ENCODE measurements at regions not wholly inside any gene's neighbourhood (a gene's known extent, or its start where the extent isn't known, plus 50 kb on each side); places are given as distances from the start of the nearest gene placed in this dataset.

DNA sequence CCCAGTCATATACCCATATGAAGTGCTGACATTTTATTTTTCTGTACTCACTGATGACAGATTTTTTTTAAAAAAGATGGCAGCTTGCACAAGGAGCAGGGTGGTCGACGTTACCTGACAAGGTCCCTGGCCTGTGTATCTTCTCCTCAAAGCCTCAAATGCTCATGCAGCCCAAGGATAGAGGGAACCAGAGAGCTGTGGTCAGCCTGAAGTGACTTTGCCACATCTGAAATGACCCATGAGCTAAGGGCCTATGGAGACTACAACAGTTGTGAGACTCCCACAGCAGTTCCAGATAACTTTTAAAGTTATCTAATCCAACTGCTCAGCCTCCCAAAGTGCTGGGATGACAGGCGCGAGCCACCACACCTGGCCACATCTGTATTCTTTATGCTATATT is 131.1 kb downstream of the GLUL start:
- Histone ChIP-seq H3K27ac (replicated peaks) (peak overlapping the region; percentile 83), H3K4me3 (replicated peaks; ENCODE audit: insufficient read depth, low read length) (no peak overlapping the region), H3K27me3 (ENCODE audit: insufficient read depth, poor library complexity, severe bottlenecking) (no peaks in the 10 kb centered on the region)
- no peak for DNase-seq (ENCODE audit: low read depth in 1 of 2, low spot score in 1 of 2)
- TF ChIP-seq SPI1 (IDR thresholded peaks at IDR 0.05; ENCODE audit: borderline replicate concordance, low read depth) (no peak), GABPA (IDR thresholded peaks at IDR 0.05; ENCODE audit: low read depth) (no peak), POLR2AphosphoS5 (IDR thresholded peaks at IDR 0.05; ENCODE audit: low read depth) (no peak)
- TF ChIP-seq, protein P1, sequence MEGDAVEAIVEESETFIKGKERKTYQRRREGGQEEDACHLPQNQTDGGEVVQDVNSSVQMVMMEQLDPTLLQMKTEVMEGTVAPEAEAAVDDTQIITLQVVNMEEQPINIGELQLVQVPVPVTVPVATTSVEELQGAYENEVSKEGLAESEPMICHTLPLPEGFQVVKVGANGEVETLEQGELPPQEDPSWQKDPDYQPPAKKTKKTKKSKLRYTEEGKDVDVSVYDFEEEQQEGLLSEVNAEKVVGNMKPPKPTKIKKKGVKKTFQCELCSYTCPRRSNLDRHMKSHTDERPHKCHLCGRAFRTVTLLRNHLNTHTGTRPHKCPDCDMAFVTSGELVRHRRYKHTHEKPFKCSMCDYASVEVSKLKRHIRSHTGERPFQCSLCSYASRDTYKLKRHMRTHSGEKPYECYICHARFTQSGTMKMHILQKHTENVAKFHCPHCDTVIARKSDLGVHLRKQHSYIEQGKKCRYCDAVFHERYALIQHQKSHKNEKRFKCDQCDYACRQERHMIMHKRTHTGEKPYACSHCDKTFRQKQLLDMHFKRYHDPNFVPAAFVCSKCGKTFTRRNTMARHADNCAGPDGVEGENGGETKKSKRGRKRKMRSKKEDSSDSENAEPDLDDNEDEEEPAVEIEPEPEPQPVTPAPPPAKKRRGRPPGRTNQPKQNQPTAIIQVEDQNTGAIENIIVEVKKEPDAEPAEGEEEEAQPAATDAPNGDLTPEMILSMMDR (IDR thresholded peaks at IDR 0.05; ENCODE audit: insufficient read depth, low read length) = no peak
- TF ChIP-seq, protein P2, sequence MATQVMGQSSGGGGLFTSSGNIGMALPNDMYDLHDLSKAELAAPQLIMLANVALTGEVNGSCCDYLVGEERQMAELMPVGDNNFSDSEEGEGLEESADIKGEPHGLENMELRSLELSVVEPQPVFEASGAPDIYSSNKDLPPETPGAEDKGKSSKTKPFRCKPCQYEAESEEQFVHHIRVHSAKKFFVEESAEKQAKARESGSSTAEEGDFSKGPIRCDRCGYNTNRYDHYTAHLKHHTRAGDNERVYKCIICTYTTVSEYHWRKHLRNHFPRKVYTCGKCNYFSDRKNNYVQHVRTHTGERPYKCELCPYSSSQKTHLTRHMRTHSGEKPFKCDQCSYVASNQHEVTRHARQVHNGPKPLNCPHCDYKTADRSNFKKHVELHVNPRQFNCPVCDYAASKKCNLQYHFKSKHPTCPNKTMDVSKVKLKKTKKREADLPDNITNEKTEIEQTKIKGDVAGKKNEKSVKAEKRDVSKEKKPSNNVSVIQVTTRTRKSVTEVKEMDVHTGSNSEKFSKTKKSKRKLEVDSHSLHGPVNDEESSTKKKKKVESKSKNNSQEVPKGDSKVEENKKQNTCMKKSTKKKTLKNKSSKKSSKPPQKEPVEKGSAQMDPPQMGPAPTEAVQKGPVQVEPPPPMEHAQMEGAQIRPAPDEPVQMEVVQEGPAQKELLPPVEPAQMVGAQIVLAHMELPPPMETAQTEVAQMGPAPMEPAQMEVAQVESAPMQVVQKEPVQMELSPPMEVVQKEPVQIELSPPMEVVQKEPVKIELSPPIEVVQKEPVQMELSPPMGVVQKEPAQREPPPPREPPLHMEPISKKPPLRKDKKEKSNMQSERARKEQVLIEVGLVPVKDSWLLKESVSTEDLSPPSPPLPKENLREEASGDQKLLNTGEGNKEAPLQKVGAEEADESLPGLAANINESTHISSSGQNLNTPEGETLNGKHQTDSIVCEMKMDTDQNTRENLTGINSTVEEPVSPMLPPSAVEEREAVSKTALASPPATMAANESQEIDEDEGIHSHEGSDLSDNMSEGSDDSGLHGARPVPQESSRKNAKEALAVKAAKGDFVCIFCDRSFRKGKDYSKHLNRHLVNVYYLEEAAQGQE (IDR thresholded peaks at IDR 0.05; ENCODE audit: insufficient replicate concordance, low read depth) = no peak

DNA sequence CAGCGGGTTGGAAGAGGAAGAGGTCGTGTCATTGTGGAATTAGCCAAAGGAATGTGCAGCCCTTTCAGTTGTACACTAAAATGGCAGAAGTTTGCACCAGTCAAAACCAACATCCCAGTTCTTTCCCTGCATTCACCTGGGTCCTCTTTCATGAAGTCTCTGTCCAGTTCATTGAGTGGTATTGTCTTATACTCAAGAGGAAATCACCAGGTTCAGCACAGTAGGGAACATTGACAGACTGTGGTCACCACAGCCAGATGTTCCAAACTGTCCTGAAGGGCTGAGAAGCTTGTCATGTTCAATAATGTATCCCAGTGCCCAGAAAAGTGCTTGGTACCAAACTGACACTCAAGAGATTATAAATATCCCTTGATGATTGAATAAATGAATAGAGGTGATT is 131.6 kb downstream of the GLUL start:
- no peak for TF ChIP-seq SPI1 (IDR thresholded peaks at IDR 0.05; ENCODE audit: borderline replicate concordance, low read depth)
- no peak for TF ChIP-seq POLR2AphosphoS5 (IDR thresholded peaks at IDR 0.05; ENCODE audit: low read depth)
- TF ChIP-seq, protein P2 (IDR thresholded peaks at IDR 0.05; ENCODE audit: insufficient replicate concordance, low read depth) = no peak
- TF ChIP-seq GABPA (IDR thresholded peaks at IDR 0.05; ENCODE audit: low read depth) = no peak
- TF ChIP-seq, protein P1 (IDR thresholded peaks at IDR 0.05; ENCODE audit: insufficient read depth, low read length) = no peak
- Histone ChIP-seq H3K27me3 (ENCODE audit: insufficient read depth, poor library complexity, severe bottlenecking) (no peaks in the 10 kb centered on the region), H3K27ac (replicated peaks) (peak overlapping the region; percentile 83), H3K4me3 (replicated peaks; ENCODE audit: insufficient read depth, low read length) (no peak overlapping the region)
- DNase-seq (ENCODE audit: low read depth in 1 of 2, low spot score in 1 of 2) = peak in 1 of 2 experiments; percentile 40

DNA sequence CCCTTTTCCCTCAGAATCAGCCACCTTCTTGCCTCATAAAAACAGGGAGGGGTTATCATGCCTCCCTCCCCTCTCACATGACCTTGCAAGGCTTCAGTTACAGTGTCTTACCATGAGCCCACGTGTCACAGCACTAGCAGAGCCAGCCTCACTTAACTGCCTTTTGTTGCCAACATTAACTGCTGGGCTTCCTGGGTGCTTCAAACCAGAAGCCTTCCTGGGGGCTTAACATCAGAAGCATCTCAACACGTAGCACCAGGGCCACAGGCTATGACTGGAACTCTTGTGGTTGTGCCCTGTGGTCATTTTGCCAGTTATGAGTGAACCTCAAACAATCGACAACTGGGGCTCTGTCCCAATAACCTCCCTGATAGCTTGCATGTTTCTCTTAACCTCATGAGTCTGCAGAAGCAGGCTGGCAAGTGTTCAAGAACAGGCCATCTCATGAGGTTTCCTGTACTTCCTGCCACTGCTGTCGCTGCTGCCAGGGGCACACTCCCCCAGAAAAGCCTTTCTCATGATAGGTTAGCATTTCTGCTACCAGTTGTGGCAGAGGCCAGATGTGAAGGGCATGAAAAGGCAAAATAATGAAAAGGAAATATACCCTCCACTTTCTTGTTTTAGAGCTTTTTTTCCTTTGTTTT is 132.2 kb downstream of the GLUL start:
- TF ChIP-seq GABPA (IDR thresholded peaks at IDR 0.05; ENCODE audit: low read depth) = peak; percentile 65
- TF ChIP-seq, protein P2 (IDR thresholded peaks at IDR 0.05; ENCODE audit: insufficient replicate concordance, low read depth) = peak; percentile 67
- peak; percentile 100 for TF ChIP-seq POLR2AphosphoS5 (IDR thresholded peaks at IDR 0.05; ENCODE audit: low read depth)
- TF ChIP-seq, protein P1 (IDR thresholded peaks at IDR 0.05; ENCODE audit: insufficient read depth, low read length) = no peak
- TF ChIP-seq SPI1 (IDR thresholded peaks at IDR 0.05; ENCODE audit: borderline replicate concordance, low read depth) = no peak
- H3K27me3 ChIP-seq (ENCODE audit: insufficient read depth, poor library complexity, severe bottlenecking) = no peaks in the 10 kb centered on the region
- no peak overlapping the region for H3K4me3 ChIP-seq (replicated peaks; ENCODE audit: insufficient read depth, low read length)
- peak; percentile 97 to 99 for DNase-seq (ENCODE audit: low read depth in 1 of 2, low spot score in 1 of 2)
- peak overlapping the region; percentile 83 for H3K27ac ChIP-seq (replicated peaks)
